ENCODE measurements at regions not wholly inside any gene's neighbourhood (a gene's known extent, or its start where the extent isn't known, plus 50 kb on each side); places are given as distances from the start of the nearest gene placed in this dataset.

DNA sequence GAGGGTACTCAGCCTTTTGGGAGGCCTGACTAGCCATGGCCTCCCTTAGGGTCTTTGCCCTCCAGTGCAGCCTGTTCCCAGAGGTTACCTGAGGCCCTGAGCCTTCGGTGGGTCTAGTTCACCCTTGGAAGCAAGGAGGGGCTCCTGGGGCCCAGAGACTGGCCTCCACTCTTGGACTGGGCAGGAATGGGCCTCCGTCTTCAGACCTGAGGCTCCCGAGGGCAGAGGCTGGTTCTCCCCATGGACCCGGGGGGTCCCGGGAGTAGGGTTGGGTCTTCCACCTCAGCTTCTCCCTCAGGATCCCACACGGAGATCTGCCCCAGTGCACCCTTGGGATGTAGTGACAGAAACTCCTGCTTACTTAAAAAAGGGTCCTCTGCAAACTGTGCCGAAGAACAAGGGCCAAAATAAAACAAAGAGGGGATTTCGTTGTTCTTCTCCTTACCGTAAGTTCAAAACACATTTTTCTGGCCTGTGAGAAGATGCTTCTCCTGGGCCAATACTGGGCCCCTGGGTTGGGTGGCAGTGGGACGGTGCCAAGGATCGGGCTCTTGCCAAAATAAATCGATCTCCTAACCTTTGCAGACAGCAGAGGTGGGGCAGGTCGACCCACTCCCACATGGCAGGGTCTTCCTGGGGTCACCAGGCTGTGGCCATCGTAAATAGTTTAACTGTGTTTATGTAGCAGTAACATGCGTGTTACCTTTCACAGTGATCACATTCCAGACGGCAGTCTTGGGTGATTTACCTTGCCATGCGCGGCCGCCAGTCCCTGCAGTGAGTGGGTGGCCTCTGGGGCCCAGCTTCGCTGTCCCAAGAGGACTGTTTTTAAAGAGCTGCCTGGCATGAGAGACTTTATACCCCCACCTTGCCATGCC lies 151.8 kb downstream of the VEGFA start:
- H3K9me3 ChIP-seq (ENCODE audit: control extremely low read depth in 1 of 3, control insufficient read depth in 2 of 3, insufficient read depth in 1 of 3, low read length in 2 of 3): no peaks in the 10 kb centered on the region
- no peaks in the 10 kb centered on the region for H3K9me3 Mint-ChIP-seq (ENCODE audit: insufficient read depth)
- DNase-seq (no peak), ATAC-seq (ENCODE audit: low read depth) (no peak)
- H3K4me2 ChIP-seq (replicated peaks; ENCODE audit: low read depth, low read length, poor library complexity, severe bottlenecking): no peak overlapping the region
- H2AFZ ChIP-seq (ENCODE audit: insufficient read depth, low read depth, low read length, poor library complexity, severe bottlenecking): no peak overlapping the region
- H3K4me3 ChIP-seq (ENCODE audit: control extremely low read depth in 1 of 5, extremely low read depth in 1 of 5, insufficient read depth in 1 of 5, low read depth in 2 of 5, low read length in 4 of 5): no peak overlapping the region
- peaks cover 0 to 2% (median 0%) of the 10 kb centered on the region in 4 experiments for H3K27me3 ChIP-seq (replicated peaks in 1 of 4; ENCODE audit: control extremely low read depth in 1 of 4, control insufficient read depth in 3 of 4, insufficient read depth in 4 of 4, low read length in 3 of 4)
- TF ChIP-seq, protein P1, sequence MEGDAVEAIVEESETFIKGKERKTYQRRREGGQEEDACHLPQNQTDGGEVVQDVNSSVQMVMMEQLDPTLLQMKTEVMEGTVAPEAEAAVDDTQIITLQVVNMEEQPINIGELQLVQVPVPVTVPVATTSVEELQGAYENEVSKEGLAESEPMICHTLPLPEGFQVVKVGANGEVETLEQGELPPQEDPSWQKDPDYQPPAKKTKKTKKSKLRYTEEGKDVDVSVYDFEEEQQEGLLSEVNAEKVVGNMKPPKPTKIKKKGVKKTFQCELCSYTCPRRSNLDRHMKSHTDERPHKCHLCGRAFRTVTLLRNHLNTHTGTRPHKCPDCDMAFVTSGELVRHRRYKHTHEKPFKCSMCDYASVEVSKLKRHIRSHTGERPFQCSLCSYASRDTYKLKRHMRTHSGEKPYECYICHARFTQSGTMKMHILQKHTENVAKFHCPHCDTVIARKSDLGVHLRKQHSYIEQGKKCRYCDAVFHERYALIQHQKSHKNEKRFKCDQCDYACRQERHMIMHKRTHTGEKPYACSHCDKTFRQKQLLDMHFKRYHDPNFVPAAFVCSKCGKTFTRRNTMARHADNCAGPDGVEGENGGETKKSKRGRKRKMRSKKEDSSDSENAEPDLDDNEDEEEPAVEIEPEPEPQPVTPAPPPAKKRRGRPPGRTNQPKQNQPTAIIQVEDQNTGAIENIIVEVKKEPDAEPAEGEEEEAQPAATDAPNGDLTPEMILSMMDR (IDR thresholded peaks at IDR 0.05): no peak
- no peak for TF ChIP-seq EZH2 (IDR thresholded peaks at IDR 0.05; ENCODE audit: borderline replicate concordance, insufficient read depth, low read depth, low read length, poor library complexity, severe bottlenecking)
- CTCF ChIA-PET: no interaction called here
- peaks cover 16% of the 10 kb centered on the region for H3K27me3 Mint-ChIP-seq
- no peaks in the 10 kb centered on the region for H3K79me2 ChIP-seq (ENCODE audit: control insufficient read depth, insufficient read depth, low read length)
- H3K27ac Mint-ChIP-seq: no peak overlapping the region
- intact Hi-C loops (cut with micrococcal nuclease): no loop called here
- no peak overlapping the region for H3K9ac ChIP-seq (ENCODE audit: low read length)
- whole genome bisulfite sequencing (ENCODE audit: insufficient coverage): 93% methylated on average over 19 of the region's 20 CpGs
- H3K36me3 ChIP-seq (replicated peaks in 1 of 2; ENCODE audit: control extremely low read depth in 1 of 2, control insufficient read depth in 1 of 2, extremely low read depth in 1 of 2, insufficient read depth in 2 of 2, low read length in 1 of 2): no peaks in the 10 kb centered on the region
- POLR2A ChIA-PET: no interaction called here
- H4K20me1 ChIP-seq (ENCODE audit: control insufficient read depth, insufficient read depth, low read length, poor library complexity, severe bottlenecking): no peaks in the 10 kb centered on the region
- H3K4me1 Mint-ChIP-seq: peaks cover 14% of the 10 kb centered on the region
- no peak overlapping the region for H3K4me3 Mint-ChIP-seq
- peaks cover 10 to 15% of the 10 kb centered on the region in 2 donors for H3K4me1 ChIP-seq (ENCODE audit: control insufficient read depth in 2 of 2, insufficient read depth in 2 of 2, low read length in 2 of 2)
- no peak overlapping the region for H3K27ac ChIP-seq (ENCODE audit: low read length in 2 of 2)

DNA sequence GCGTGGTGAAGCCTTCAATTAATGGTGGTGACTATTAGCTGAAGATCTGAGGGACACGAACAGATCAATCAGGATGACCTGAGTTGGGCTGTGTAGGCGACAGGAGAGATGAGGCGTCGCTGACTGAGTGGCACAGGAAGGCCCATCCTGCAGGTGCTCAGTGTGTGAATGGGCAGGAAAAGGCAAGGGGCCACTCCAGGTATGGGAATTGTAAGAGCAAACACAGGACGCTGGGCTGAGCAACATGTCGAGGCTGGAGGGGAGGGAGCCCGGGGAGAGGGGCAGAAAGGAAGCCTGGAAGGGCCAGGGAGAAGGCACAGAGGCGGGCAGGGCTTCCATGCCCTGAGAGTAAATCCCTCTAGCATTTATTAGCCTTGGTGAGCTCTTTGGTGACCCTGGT lies 151.0 kb downstream of the VEGFA start:
- Histone ChIP-seq H2AFZ (ENCODE audit: insufficient read depth, low read depth, low read length, poor library complexity, severe bottlenecking) (no peak overlapping the region), H4K20me1 (ENCODE audit: control insufficient read depth, insufficient read depth, low read length, poor library complexity, severe bottlenecking) (no peaks in the 10 kb centered on the region), H3K4me2 (replicated peaks; ENCODE audit: low read depth, low read length, poor library complexity, severe bottlenecking) (no peak overlapping the region), H3K4me3 (ENCODE audit: control extremely low read depth in 1 of 5, extremely low read depth in 1 of 5, insufficient read depth in 1 of 5, low read depth in 2 of 5, low read length in 4 of 5) (no peak overlapping the region), H3K9me3 (ENCODE audit: control extremely low read depth in 1 of 3, control insufficient read depth in 2 of 3, insufficient read depth in 1 of 3, low read length in 2 of 3) (no peaks in the 10 kb centered on the region), H3K27me3 (replicated peaks in 1 of 4; ENCODE audit: control extremely low read depth in 1 of 4, control insufficient read depth in 3 of 4, insufficient read depth in 4 of 4, low read length in 3 of 4) (no peaks in the 10 kb centered on the region), H3K4me1 (ENCODE audit: control insufficient read depth in 2 of 2, insufficient read depth in 2 of 2, low read length in 2 of 2) (peaks cover 10 to 15% of the 10 kb centered on the region in 2 donors), H3K9ac (ENCODE audit: low read length) (no peak overlapping the region), H3K79me2 (ENCODE audit: control insufficient read depth, insufficient read depth, low read length) (no peaks in the 10 kb centered on the region), H3K27ac (ENCODE audit: low read length in 2 of 2) (no peak overlapping the region), H3K36me3 (replicated peaks in 1 of 2; ENCODE audit: control extremely low read depth in 1 of 2, control insufficient read depth in 1 of 2, extremely low read depth in 1 of 2, insufficient read depth in 2 of 2, low read length in 1 of 2) (no peaks in the 10 kb centered on the region)
- intact Hi-C loops (cut with micrococcal nuclease): no loop called here
- ChIA-PET CTCF (no interaction called here), POLR2A (no interaction called here)
- Mint-ChIP-seq H3K4me3 (no peak overlapping the region), H3K27ac (no peak overlapping the region), H3K4me1 (peaks cover 14% of the 10 kb centered on the region), H3K9me3 (ENCODE audit: insufficient read depth) (no peaks in the 10 kb centered on the region), H3K27me3 (peaks cover 16% of the 10 kb centered on the region)
- ATAC-seq (ENCODE audit: low read depth) (no peak), DNase-seq (no peak)
- no peak for TF ChIP-seq EZH2 (IDR thresholded peaks at IDR 0.05; ENCODE audit: borderline replicate concordance, insufficient read depth, low read depth, low read length, poor library complexity, severe bottlenecking)
- TF ChIP-seq, protein P1 (IDR thresholded peaks at IDR 0.05): no peak
- 96% methylated on average over 8 of the region's 9 CpGs for WGBS (ENCODE audit: insufficient coverage)

All from B cell (primary cell).